Karpas-422 (cell line): ENCODE measurements at regions not wholly inside any gene's neighbourhood (a gene's known extent, or its start where the extent isn't known, plus 50 kb on each side); places are given as distances from the start of the nearest gene placed in this dataset.
A peak's percentile ranks its signal among the peaks of the same experiment; 100 is the strongest.

Experiments
- DNase-seq: peaks from one replicate; pipeline ENCODE4 v3.0.0-alpha.2; 2015
- H2AFZ ChIP-seq: fragments of 200-600 bp; sonication (generic); 2 replicates; pipeline ENCODE4 v1.6.1; 2014; ENCODE audit warnings: antibody characterized with exemption, low read length, mixed read lengths
- H3K27ac ChIP-seq: fragments of 200-600 bp; sonication (generic); 2 replicates; pipeline ENCODE4 v1.5.1; 2014; ENCODE audit warnings: mild to moderate bottlenecking, low read length, moderate library complexity
- H3K27me3 ChIP-seq: fragments of 200-600 bp; sonication (generic); 2 replicates; pipeline ENCODE4 v1.6.1; 2014; ENCODE audit warnings: low read length, mixed read lengths
- H3K36me3 ChIP-seq: fragments of 200-600 bp; sonication (generic); 2 replicates; pipeline ENCODE4 v1.6.1; 2014; ENCODE audit warnings: low read length, mixed read lengths; ENCODE audit not compliant: insufficient read depth
- H3K4me1 ChIP-seq: fragments of 200-600 bp; sonication (generic); 2 replicates; pipeline ENCODE4 v1.6.1; 2014; ENCODE audit warnings: mild to moderate bottlenecking, low read length, mixed read lengths
- H3K4me2 ChIP-seq: fragments of 200-600 bp; sonication (generic); 2 replicates; pipeline ENCODE4 v1.6.1; 2014; ENCODE audit warnings: low read length, low read depth, mild to moderate bottlenecking; ENCODE audit not compliant: poor library complexity, severe bottlenecking
- H3K4me3 ChIP-seq: fragments of 200-600 bp; sonication (generic); 2 replicates; pipeline ENCODE4 v1.5.1; 2014; ENCODE audit warnings: mild to moderate bottlenecking, antibody characterized with exemption, low read length, mixed read lengths
- H3K79me2 ChIP-seq: fragments of 200-600 bp; sonication (generic); 2 replicates; pipeline ENCODE4 v1.6.1; 2014; ENCODE audit warnings: mild to moderate bottlenecking, low read length, mixed read lengths
- H3K9ac ChIP-seq: fragments of 200-600 bp; sonication (generic); 2 replicates; pipeline ENCODE4 v1.6.0; 2014; ENCODE audit warnings: low read length
- H3K9me2 ChIP-seq: fragments of 200-600 bp; sonication (generic), shearing (Covaris generic); replicated peaks from 2 replicates; pipeline ENCODE4 v1.6.0; 2014; ENCODE audit warnings: mild to moderate bottlenecking, low read length, moderate library complexity; ENCODE audit not compliant: insufficient read depth
- H3K9me3 ChIP-seq: fragments of 300-700, 200-600 bp; sonication (generic); 2 replicates; pipeline ENCODE4 v1.6.1; 2014; ENCODE audit warnings: low read length, mixed read lengths
- H4K20me1 ChIP-seq: fragments of 200-600 bp; sonication (generic); 2 replicates; pipeline ENCODE4 v1.6.1; 2014; ENCODE audit warnings: mild to moderate bottlenecking, antibody characterized with exemption, low read length, low read depth; ENCODE audit not compliant: insufficient read depth

DNA sequence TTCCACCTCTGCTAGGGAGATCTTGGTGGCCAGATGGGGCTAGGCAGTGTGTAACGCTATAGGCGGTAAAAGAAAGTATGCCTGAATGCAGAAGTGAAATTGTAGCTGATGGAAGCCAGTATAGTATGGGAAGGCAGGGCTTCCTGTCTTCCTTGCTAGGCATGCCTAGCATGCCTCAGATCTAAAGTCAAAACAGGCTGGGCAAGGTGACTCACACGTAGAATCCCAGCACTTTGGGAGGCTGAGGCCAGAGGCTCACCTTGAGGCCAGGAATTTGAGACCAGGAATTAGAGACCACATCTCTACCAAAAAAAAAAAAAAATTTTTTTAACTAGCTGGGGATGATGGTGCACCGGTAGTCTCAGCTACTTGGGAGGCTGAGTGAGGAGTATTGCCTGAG lies 281.7 kb upstream of the MTNR1B start:
- H3K27me3 ChIP-seq, result peaks cover 5% of the 10 kb centered on the region; the same call in 1 of the 2 replicates
- no peaks in the 10 kb centered on the region for H3K9me3 ChIP-seq
- no peak for DNase-seq
- no peaks in the 10 kb centered on the region for H3K4me1 ChIP-seq
- no peaks in the 10 kb centered on the region for H3K36me3 ChIP-seq
- no peak overlapping the region for H3K4me2 ChIP-seq
- H3K9ac ChIP-seq, result no peak overlapping the region
- no peak overlapping the region for H3K4me3 ChIP-seq
- H4K20me1 ChIP-seq, result no peaks in the 10 kb centered on the region
- no peak overlapping the region for H2AFZ ChIP-seq
- no peak overlapping the region for H3K27ac ChIP-seq
- H3K79me2 ChIP-seq, result no peaks in the 10 kb centered on the region
- H3K9me2 ChIP-seq, result peaks cover 12% of the 10 kb centered on the region; the same call in 1 of the 2 replicates

DNA sequence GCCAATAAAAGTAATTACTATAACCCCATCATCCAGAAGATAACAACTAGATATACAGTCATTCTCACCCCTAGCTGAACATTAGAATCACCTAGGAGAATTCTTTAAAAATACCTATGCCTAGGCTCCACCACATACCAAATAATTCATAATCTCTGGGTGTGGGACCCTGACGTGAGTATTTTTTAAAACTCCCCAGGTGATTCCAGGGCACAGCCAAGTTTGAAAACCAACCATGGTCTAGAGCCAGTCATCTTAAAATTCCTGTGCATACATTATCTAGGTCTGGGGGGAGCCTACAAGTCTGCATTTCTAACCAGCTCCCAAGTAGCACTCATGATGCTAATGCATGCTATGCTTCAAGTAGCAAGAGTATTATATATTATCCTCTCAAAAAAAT lies 281.0 kb upstream of the MTNR1B start:
- no peaks in the 10 kb centered on the region for H3K4me1 ChIP-seq
- DNase-seq, result no peak
- peaks cover 12% of the 10 kb centered on the region; the same call in 1 of the 2 replicates for H3K9me2 ChIP-seq
- no peaks in the 10 kb centered on the region for H3K36me3 ChIP-seq
- no peak overlapping the region for H3K9ac ChIP-seq
- H4K20me1 ChIP-seq, result no peaks in the 10 kb centered on the region
- no peaks in the 10 kb centered on the region for H3K9me3 ChIP-seq
- H3K4me2 ChIP-seq, result no peak overlapping the region
- H3K79me2 ChIP-seq, result no peaks in the 10 kb centered on the region
- H3K27ac ChIP-seq, result no peak overlapping the region
- H3K4me3 ChIP-seq, result no peak overlapping the region
- H3K27me3 ChIP-seq, result peaks cover 5% of the 10 kb centered on the region; the same call in 1 of the 2 replicates
- no peak overlapping the region for H2AFZ ChIP-seq

- Histone ChIP-seq H4K20me1 (no peaks in the 10 kb centered on the region), H3K4me3 (no peak overlapping the region), H3K9ac (no peak overlapping the region), H3K9me3 (no peaks in the 10 kb centered on the region), H3K4me2 (no peak overlapping the region), H3K36me3 (no peaks in the 10 kb centered on the region), H3K79me2 (no peaks in the 10 kb centered on the region), H3K4me1 (no peaks in the 10 kb centered on the region), H2AFZ (no peak overlapping the region), H3K27me3 (peaks cover 4% of the 10 kb centered on the region; the same call in 1 of the 2 replicates), H3K9me2 (peaks cover 7% of the 10 kb centered on the region; the same call in 1 of the 2 replicates), H3K27ac (no peak overlapping the region)
- DNase-seq, result no peak
Observed at GRCh38 chr11:92692826-92693546, 276.5 kb upstream of the MTNR1B start.

DNA sequence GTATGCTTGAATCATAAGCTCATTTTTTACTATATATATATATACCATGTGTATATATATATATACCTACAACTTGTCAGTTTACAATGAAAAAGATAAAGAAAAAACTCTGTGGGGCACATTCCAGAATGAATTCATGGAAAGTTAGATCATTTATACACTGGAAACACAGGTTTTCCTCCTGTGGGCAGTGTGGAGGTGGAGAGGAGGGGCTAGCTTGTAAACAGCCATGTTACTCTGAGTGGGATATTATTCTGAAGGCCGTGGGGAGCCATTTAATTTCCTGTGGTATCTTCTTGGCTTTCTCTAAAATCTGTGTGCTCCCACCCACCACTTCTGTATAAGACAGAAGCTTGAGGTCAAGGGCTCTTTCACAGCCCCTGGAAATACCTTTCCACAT lies 273.4 kb upstream of the MTNR1B start:
- H3K4me2 ChIP-seq, result no peak overlapping the region

GRCh38 chr11:92697461-92698312 lies 271.8 kb upstream of the MTNR1B start:
- H3K9me2 ChIP-seq, result no peaks in the 10 kb centered on the region; the same call in 1 of the 2 replicates
- no peak overlapping the region for H3K27ac ChIP-seq
- no peaks in the 10 kb centered on the region for H3K4me1 ChIP-seq
- H3K4me2 ChIP-seq, result no peak overlapping the region
- H3K9me3 ChIP-seq, result no peaks in the 10 kb centered on the region
- H3K27me3 ChIP-seq, result peaks cover 6% of the 10 kb centered on the region; the same call in 1 of the 2 replicates
- H3K4me3 ChIP-seq, result no peak overlapping the region
- 0 out of 2 replicates have a peak overlapping the region, but pooled peaks have one; percentile 0 for H2AFZ ChIP-seq
- H3K36me3 ChIP-seq, result no peaks in the 10 kb centered on the region
- H4K20me1 ChIP-seq, result no peaks in the 10 kb centered on the region
- H3K9ac ChIP-seq, result no peak overlapping the region
- DNase-seq, result no peak
- H3K79me2 ChIP-seq, result no peaks in the 10 kb centered on the region

More for the DNA sequence above, 273.4 kb upstream of the MTNR1B start:
- Histone ChIP-seq H3K36me3 (no peaks in the 10 kb centered on the region), H3K9me2 (no peaks in the 10 kb centered on the region; the same call in 1 of the 2 replicates), H3K27me3 (peaks cover 6% of the 10 kb centered on the region; the same call in 1 of the 2 replicates), H3K4me3 (no peak overlapping the region), H3K79me2 (no peaks in the 10 kb centered on the region), H4K20me1 (no peaks in the 10 kb centered on the region), H3K27ac (no peak overlapping the region), H3K9ac (no peak overlapping the region), H2AFZ (no peak overlapping the region), H3K4me1 (no peaks in the 10 kb centered on the region), H3K9me3 (no peaks in the 10 kb centered on the region)
- no peak for DNase-seq

DNA sequence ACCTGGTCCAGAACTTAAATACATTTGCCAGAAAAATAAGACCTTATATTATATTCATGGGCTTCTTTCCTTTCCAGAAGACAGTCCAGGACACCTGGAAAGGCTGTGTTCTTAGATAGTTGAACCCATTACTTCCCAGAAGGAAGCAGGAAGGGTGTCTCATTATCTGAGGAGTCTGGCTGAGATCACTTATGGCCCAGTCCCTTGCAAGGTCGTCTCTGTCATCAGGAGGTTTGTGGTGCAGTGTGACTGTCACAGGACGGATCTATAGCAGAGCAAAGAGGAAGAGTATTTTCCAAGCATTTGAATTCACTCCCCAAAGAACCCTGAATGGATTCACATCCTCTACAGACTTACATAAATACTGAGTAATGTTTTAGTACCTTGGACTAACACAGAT lies 270.7 kb upstream of the MTNR1B start:
- Histone ChIP-seq H3K4me2 (no peak overlapping the region), H3K27ac (no peak overlapping the region), H3K79me2 (no peaks in the 10 kb centered on the region), H3K9me3 (no peaks in the 10 kb centered on the region), H3K9me2 (no peaks in the 10 kb centered on the region; the same call in 1 of the 2 replicates), H3K9ac (no peak overlapping the region), H2AFZ (no peak overlapping the region), H3K36me3 (no peaks in the 10 kb centered on the region), H4K20me1 (no peaks in the 10 kb centered on the region), H3K4me1 (no peaks in the 10 kb centered on the region), H3K4me3 (no peak overlapping the region), H3K27me3 (peaks cover 6% of the 10 kb centered on the region; the same call in 1 of the 2 replicates)
- no peak for DNase-seq

DNA sequence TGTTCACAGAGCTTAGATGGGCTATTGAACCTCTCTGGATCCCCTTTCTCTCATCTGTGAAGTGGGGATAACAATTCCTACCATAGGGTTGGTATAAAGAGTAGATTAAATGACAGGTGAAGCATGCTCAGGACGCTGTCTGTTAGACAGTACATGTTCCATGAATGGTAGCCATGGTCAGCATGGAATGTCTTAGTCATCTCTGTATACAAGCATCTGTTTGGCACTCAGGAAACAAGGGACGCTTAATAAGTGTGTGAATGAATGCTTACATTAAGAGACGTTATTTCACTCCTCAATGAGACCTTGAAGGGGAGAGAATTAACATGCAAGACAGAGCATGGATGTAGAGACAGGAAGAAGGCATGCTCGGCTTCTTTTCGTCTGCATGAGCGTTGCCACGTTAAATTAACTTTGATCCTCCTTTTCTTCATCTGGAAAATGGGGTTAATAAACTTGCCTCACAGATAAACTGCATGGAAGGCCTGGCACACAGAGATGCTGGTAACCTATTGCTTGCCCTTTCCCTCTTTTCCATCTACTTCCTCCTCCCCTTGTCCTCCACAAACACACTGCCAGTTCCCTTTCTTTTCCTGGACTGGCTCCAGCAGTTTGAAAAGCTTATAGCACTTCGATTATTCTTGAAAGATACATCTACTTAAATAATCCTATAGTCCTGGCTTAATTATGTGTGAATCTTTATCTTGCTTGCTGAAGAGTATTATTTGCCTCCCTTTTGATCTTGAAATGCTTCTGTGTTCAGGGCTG lies 267.2 kb upstream of the MTNR1B start:
- DNase-seq, result no peak
- H2AFZ ChIP-seq, result no peak overlapping the region
- H3K4me1 ChIP-seq, result no peaks in the 10 kb centered on the region
- 0 out of 2 replicates have a peak, but pooled peaks cover 2% of the 10 kb centered on the region for H3K27me3 ChIP-seq
- no peaks in the 10 kb centered on the region for H3K9me2 ChIP-seq
- H3K79me2 ChIP-seq, result no peaks in the 10 kb centered on the region
- H4K20me1 ChIP-seq, result no peaks in the 10 kb centered on the region
- no peak overlapping the region for H3K9ac ChIP-seq
- H3K36me3 ChIP-seq, result no peaks in the 10 kb centered on the region
- no peak overlapping the region for H3K4me2 ChIP-seq
- H3K27ac ChIP-seq, result no peak overlapping the region
- H3K4me3 ChIP-seq, result no peak overlapping the region
- H3K9me3 ChIP-seq, result peaks cover 28% of the 10 kb centered on the region
